Aorta (tissue), 5 donors: ENCODE measurements at regions not wholly inside any gene's neighbourhood (a gene's known extent, or its start where the extent isn't known, plus 50 kb on each side); places are given as distances from the start of the nearest gene placed in this dataset.

Experiments used
- ATAC-seq: fragments of 200-7000 bp; cut with Tn5 transposase; one replicate; pipeline ENCODE4 v1.9.1; 2022; ENCODE audit warnings: moderate library complexity; ENCODE audit not compliant: low FRiP score
- DNase-seq, 2 donors: peaks; one replicate each; pipeline ENCODE4 v3.0.0-alpha.2; 2020
- H3K27ac ChIP-seq, 2 donors: one replicate each; pipeline ENCODE4 v1.5.1; 2013; ENCODE audit warnings: low read length in 2 of 2, mild to moderate bottlenecking in 2 of 2, moderate library complexity in 2 of 2, control low read depth in 1 of 2, inconsistent platforms in 1 of 2, low read depth in 1 of 2
- H3K27me3 ChIP-seq, 2 donors: one replicate each; pipeline ENCODE4 v1.6.1; 2013; ENCODE audit warnings: control low read depth in 1 of 2, low read length in 1 of 2, mild to moderate bottlenecking in 1 of 2, moderate library complexity in 1 of 2; ENCODE audit not compliant: insufficient read depth in 2 of 2, control insufficient read depth in 1 of 2
- H3K36me3 ChIP-seq, 2 donors: one replicate each; pipeline ENCODE4 v1.6.1; 2013; ENCODE audit warnings: control low read depth in 1 of 2, low read length in 1 of 2, mild to moderate bottlenecking in 1 of 2; ENCODE audit not compliant: insufficient read depth in 2 of 2, control insufficient read depth in 1 of 2
- H3K4me1 ChIP-seq, 2 donors: one replicate each; pipeline ENCODE4 v1.6.1; 2013; ENCODE audit warnings: low read length in 2 of 2, control low read depth in 1 of 2, mild to moderate bottlenecking in 1 of 2, moderate library complexity in 1 of 2; ENCODE audit not compliant: insufficient read depth in 2 of 2, control insufficient read depth in 1 of 2
- H3K4me3 ChIP-seq, 2 donors: one replicate each; pipeline ENCODE4 v1.5.1; 2013; ENCODE audit warnings: low read length in 2 of 2, control low read depth in 1 of 2, mild to moderate bottlenecking in 1 of 2
- H3K9me3 ChIP-seq: one replicate; pipeline ENCODE4 v1.6.1; 2013; ENCODE audit warnings: mild to moderate bottlenecking, low read length; ENCODE audit not compliant: control insufficient read depth
- WGBS, 2 donors: extraction: QIAGEN DNeasy Blood & Tissue Kit; methylation state at CpG; one replicate each; pipeline ENCODE4 v1.1.7; 2013; 5-methylcytosine and 5-hydroxymethylcytosine counted together
- intact Hi-C, 2 donors: fragments of 100-400 bp; cut with DNase I; formaldehyde crosslinking; loops; one replicate each; pipeline versions ENCODE4 v1.14.2 to v1.15.0; 2022
- donor health status: healthy with polysubstance abuse.
- donor health status: Bipolar disorder and iron deficiency.
- donor health status: DM: no; HTN: no; CAD: no.
- donor health status: DM: no; HTN: no; CAD: no.
- donor health status: DM: yes; HTN: yes; CAD: no.

- intact Hi-C loops: no loop called here
- Histone ChIP-seq H3K27ac (no peak overlapping the region), H3K9me3 (no peaks in the 10 kb centered on the region), H3K36me3 (no peaks in the 10 kb centered on the region), H3K4me3 (no peak overlapping the region), H3K27me3 (no peaks in the 10 kb centered on the region), H3K4me1 (no peaks in the 10 kb centered on the region)
- ATAC-seq: no peak
- no peak for DNase-seq
- 74 to 83% methylated on average over 3 of the region's 3 CpGs for WGBS, 2 donors
Measured at GRCh38 chr2:109679225-109679624, 65.1 kb downstream of the SOWAHC start.

- no peak overlapping the region for H3K27ac ChIP-seq
- ATAC-seq: no peak
- intact Hi-C loops: no loop called here
Measured at GRCh38 chr2:109679626-109680025, 65.5 kb downstream of the SOWAHC start.

DNA sequence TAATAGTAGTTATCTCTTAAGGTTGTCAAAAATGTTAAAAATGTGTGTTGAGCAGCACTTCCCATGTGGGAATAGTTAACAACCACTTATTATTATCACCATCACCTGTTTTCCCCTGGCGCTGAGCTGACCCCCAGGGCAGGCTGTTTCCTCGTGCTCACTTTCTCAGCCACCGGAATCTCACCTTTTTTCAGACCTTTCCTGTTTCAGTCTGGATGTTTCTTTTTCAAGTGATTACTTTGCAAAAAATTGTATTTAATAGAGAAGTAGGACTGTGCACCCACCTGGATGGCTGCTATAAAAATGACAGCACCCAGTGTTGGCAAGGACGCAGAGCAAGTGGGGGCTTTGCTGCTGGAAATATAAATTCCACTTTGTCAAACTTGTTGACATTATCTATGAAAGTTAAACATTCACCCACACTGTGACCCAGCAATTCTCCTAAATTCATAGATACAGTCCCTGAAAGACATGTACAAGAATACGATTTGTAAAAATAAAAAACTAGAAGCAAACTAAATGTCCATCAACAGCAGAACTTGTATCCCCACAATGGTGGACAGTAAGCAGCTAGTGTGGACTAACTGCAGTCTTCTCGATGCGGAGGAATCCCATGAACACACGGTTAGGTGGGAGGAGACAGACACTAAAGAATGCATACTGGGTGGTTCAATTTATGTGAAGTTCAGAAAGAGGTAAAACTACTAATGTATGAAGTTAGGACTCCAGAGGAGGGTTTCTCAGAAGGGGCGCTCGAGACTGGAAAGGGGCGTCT is 66.5 kb downstream of the SOWAHC start:
- no peak overlapping the region for H3K27ac ChIP-seq
- ATAC-seq (no peak), DNase-seq (no peak)
- no peaks in the 10 kb centered on the region for H3K36me3 ChIP-seq
- intact Hi-C loops: no loop called here
- H3K4me1 ChIP-seq: no peaks in the 10 kb centered on the region
- no peak overlapping the region for H3K4me3 ChIP-seq
- H3K9me3 ChIP-seq: no peaks in the 10 kb centered on the region
- no peaks in the 10 kb centered on the region for H3K27me3 ChIP-seq
- 90 to 92% methylated on average over 11 of the region's 11 CpGs for WGBS, 2 donors

More at GRCh38 chr2:109679626-109680025, 65.5 kb downstream of the SOWAHC start:
- Histone ChIP-seq H3K4me1 (no peaks in the 10 kb centered on the region), H3K4me3 (no peak overlapping the region), H3K9me3 (no peaks in the 10 kb centered on the region), H3K36me3 (no peaks in the 10 kb centered on the region), H3K27me3 (no peaks in the 10 kb centered on the region)
- 80 to 87% methylated on average over 5 of the region's 5 CpGs for WGBS, 2 donors
- no peak for DNase-seq

- intact Hi-C loops: no loop called here
- 45 to 69% methylated on average over 5 of the region's 5 CpGs for WGBS, 2 donors
- Histone ChIP-seq H3K27ac (no peak overlapping the region), H3K4me1 (no peaks in the 10 kb centered on the region), H3K9me3 (no peaks in the 10 kb centered on the region), H3K36me3 (no peaks in the 10 kb centered on the region), H3K4me3 (no peak overlapping the region), H3K27me3 (no peaks in the 10 kb centered on the region)
- DNase-seq: no peak
- ATAC-seq: peak; percentile 23
Measured at GRCh38 chr2:109681633-109682380, 67.6 kb downstream of the SOWAHC start.

DNA sequence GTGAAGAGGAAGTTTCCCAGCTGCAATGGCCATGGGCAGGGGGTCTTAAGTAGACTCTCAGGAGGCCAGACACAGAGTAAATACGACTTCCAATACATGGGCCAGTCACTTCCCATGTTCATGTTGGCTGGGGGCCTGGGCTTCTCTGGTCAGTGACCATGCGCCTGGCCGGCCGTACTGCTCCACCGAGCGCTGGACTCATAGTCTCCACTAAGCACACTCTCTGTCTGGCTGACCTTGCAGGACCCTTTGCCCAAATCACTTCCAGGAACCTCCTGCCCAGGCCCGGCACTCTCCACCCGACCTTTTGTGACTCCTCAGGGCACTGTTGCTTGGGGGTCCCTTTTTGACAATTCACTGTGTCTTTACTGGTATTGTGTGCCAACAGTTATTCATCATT is 69.3 kb downstream of the SOWAHC start:
- intact Hi-C loops: no loop called here
- H3K27ac ChIP-seq: no peak overlapping the region

DNA sequence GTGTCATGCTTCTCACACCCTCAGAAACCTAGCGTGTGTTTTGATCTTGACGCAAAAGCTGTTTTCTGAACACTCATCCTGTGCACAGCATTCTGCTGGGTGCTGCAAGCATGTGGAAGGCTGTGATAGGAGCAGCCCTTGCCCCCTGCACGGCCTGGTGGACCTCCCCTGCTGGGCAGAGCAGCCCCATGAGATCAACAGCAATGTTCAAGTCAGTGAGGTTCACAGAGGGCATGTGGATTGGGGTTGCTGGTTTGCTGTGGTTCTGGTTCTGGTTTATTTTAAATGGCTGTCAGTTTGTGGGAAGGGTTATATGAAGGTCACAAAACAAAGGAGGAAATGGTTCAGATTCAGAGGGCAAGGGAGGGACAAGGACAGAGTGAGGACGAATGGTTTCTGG is 71.3 kb downstream of the SOWAHC start:
- Histone ChIP-seq H3K4me1 (no peaks in the 10 kb centered on the region), H3K4me3 (no peak overlapping the region), H3K27ac (no peak overlapping the region), H3K9me3 (no peaks in the 10 kb centered on the region), H3K36me3 (no peaks in the 10 kb centered on the region), H3K27me3 (no peaks in the 10 kb centered on the region)
- intact Hi-C loops: no loop called here
- DNase-seq: no peak
- WGBS, 2 donors: 82 to 85% methylated on average over 4 of the region's 4 CpGs
- no peak for ATAC-seq

More for the DNA sequence above, 69.3 kb downstream of the SOWAHC start:
- WGBS, 2 donors: 15 to 17% methylated on average over 8 of the region's 8 CpGs
- no peaks in the 10 kb centered on the region for H3K27me3 ChIP-seq
- no peaks in the 10 kb centered on the region for H3K36me3 ChIP-seq
- H3K4me3 ChIP-seq: no peak overlapping the region
- no peaks in the 10 kb centered on the region for H3K4me1 ChIP-seq
- ATAC-seq (peak; percentile 60), DNase-seq (peak in 1 of 2 donors; percentile 71)
- H3K9me3 ChIP-seq: no peaks in the 10 kb centered on the region

DNA sequence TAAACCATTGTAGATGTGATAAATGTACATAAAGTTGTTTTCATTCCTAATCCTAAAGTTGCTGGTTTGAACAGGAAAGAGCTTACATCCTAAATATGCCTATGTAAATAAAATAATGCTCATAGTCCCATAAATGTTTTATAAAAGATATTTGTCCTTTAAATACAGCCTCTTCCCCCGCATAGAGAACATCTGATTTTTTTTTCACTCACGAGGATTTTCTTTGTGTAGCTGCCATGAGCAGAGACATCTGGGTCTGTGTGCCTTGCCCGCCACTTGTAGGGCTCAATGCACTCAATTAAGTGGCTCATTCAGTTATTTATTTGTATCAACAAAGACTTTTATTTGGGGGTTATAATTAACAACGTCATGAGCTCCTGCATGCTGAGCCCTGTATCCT is 72.8 kb downstream of the SOWAHC start:
- intact Hi-C loops: no loop called here
- H3K4me3 ChIP-seq: no peak overlapping the region
- H3K9me3 ChIP-seq: no peaks in the 10 kb centered on the region
- no peaks in the 10 kb centered on the region for H3K36me3 ChIP-seq
- no peak for ATAC-seq
- H3K4me1 ChIP-seq: peaks cover 0 to 2% of the 10 kb centered on the region in 2 donors
- no peaks in the 10 kb centered on the region for H3K27me3 ChIP-seq
- DNase-seq: no peak
- 84 to 90% methylated on average over 4 of the region's 4 CpGs for WGBS, 2 donors
- H3K27ac ChIP-seq: no peak overlapping the region

GRCh38 chr2:109689182-109689930 is 75.2 kb downstream of the SOWAHC start:
- H3K4me1 ChIP-seq: peaks cover 5 to 6% of the 10 kb centered on the region in 2 donors
- ATAC-seq (no peak), DNase-seq (no peak)
- no peak overlapping the region for H3K4me3 ChIP-seq
- H3K9me3 ChIP-seq: no peaks in the 10 kb centered on the region
- intact Hi-C loops: no loop called here
- H3K27me3 ChIP-seq: no peaks in the 10 kb centered on the region
- H3K27ac ChIP-seq: peak overlapping the region in 1 of 2 donors; percentile 19
- no peaks in the 10 kb centered on the region for H3K36me3 ChIP-seq
- WGBS, 2 donors: 60 to 67% methylated on average over 5 of the region's 5 CpGs
